Fibroblast of mammary gland (primary cell): ENCODE measurements at regions not wholly inside any gene's neighbourhood (a gene's known extent, or its start where the extent isn't known, plus 50 kb on each side); places are given as distances from the start of the nearest gene placed in this dataset.

Experiments
- DNase-seq: peaks from one replicate; pipeline ENCODE4 v3.0.0-alpha.2; 2010; ENCODE audit warnings: low read depth
- H3K4me3 ChIP-seq: 2 replicates; pipeline ENCODE4 v1.5.1; 2011; ENCODE audit warnings: low read depth, mild to moderate bottlenecking, low read length, moderate library complexity; ENCODE audit not compliant: control insufficient read depth
- CTCF ChIP-seq: conservative IDR thresholded peaks from 2 replicates; pipeline ENCODE4 v1.5.1; 2011; ENCODE audit warnings: low read depth, low read length, inconsistent platforms; ENCODE audit not compliant: control insufficient read depth, insufficient read depth

- H3K4me3 ChIP-seq: no peak overlapping the region
- no peak for DNase-seq
- TF ChIP-seq CTCF: no peak
Measured at GRCh38 chr2:120873958-120874887, 138.6 kb downstream of the GLI2 start.

- no peak for TF ChIP-seq CTCF
- DNase-seq: no peak
- H3K4me3 ChIP-seq: no peak overlapping the region
Measured at GRCh38 chr2:120874888-120875275, 139.2 kb downstream of the GLI2 start.

GRCh38 chr2:120875431-120875830 lies 139.8 kb downstream of the GLI2 start:
- no peak for DNase-seq
- TF ChIP-seq CTCF: no peak

GRCh38 chr2:120876526-120877280 lies 141.0 kb downstream of the GLI2 start:
- H3K4me3 ChIP-seq: no peak overlapping the region
- no peak for TF ChIP-seq CTCF
- DNase-seq: no peak

More at GRCh38 chr2:120875431-120875830, 139.8 kb downstream of the GLI2 start:
- H3K4me3 ChIP-seq: no peak overlapping the region

GRCh38 chr2:120877409-120877808 lies 141.7 kb downstream of the GLI2 start:
- no peak overlapping the region for H3K4me3 ChIP-seq
- no peak for DNase-seq
- no peak for TF ChIP-seq CTCF

- no peak for TF ChIP-seq CTCF
- no peak overlapping the region for H3K4me3 ChIP-seq
- no peak for DNase-seq
Measured at GRCh38 chr2:120878970-120879369, 143.3 kb downstream of the GLI2 start.
